22Rv1 (cell line): ENCODE measurements at regions not wholly inside any gene's neighbourhood (a gene's known extent, or its start where the extent isn't known, plus 50 kb on each side); places are given as distances from the start of the nearest gene placed in this dataset.
"Not testable (repeated sequence)": the region's sequence is repeated elsewhere in the genome, so short reads cannot be mapped to it uniquely, and the experiment has no call there.

Experiments
- H3K27ac ChIP-seq: fragments of 450-650 bp; 2 replicates; pipeline ENCODE4 v1.5.1; 2017
- CTCF ChIP-seq: fragments of 450-650 bp; IDR thresholded peaks from 2 replicates; pipeline ENCODE4 v1.5.1; 2017; ENCODE audit warnings: mild to moderate bottlenecking
- ZFX ChIP-seq: fragments of 450-650 bp; IDR thresholded peaks from 2 replicates; pipeline ENCODE4 v1.6.1; 2017; ENCODE audit warnings: antibody characterized with exemption, borderline replicate concordance

GRCh38 chr14:34381304-34381703, 80.7 kb downstream of the SPTSSA start:
- H3K27ac ChIP-seq, result not testable (repeated sequence)

GRCh38 chr14:34380471-34380845, 81.6 kb downstream of the SPTSSA start:
- H3K27ac ChIP-seq, result no peak overlapping the region
- TF ChIP-seq ZFX, result no peak

GRCh38 chr14:34379816-34380470, 82.1 kb downstream of the SPTSSA start:
- H3K27ac ChIP-seq, result no peak overlapping the region
- no peak for TF ChIP-seq ZFX
- TF ChIP-seq CTCF, result no peak

- no peak overlapping the region for H3K27ac ChIP-seq
- TF ChIP-seq CTCF (no peak), ZFX (no peak)
Observed at GRCh38 chr14:34376649-34377267, 85.3 kb downstream of the SPTSSA start.

- no peak for TF ChIP-seq ZFX
- no peak for TF ChIP-seq CTCF
- H3K27ac ChIP-seq, result no peak overlapping the region
Observed at GRCh38 chr14:34374998-34375740, 86.9 kb downstream of the SPTSSA start.

- no peak overlapping the region for H3K27ac ChIP-seq
- TF ChIP-seq CTCF (no peak), ZFX (no peak)
Observed at GRCh38 chr14:34373191-34373590, 88.8 kb downstream of the SPTSSA start.

- TF ChIP-seq CTCF, result no peak
- no peak for TF ChIP-seq ZFX
- H3K27ac ChIP-seq, result no peak overlapping the region
Observed at GRCh38 chr14:34372786-34373185, 89.3 kb downstream of the SPTSSA start.

GRCh38 chr14:34369648-34370030, 92.4 kb downstream of the SPTSSA start:
- TF ChIP-seq CTCF (no peak), ZFX (no peak)
- H3K27ac ChIP-seq, result no peak overlapping the region
